Left lobe of liver (tissue), 2 donors: ENCODE measurements at regions not wholly inside any gene's neighbourhood (a gene's known extent, or its start where the extent isn't known, plus 50 kb on each side); places are given as distances from the start of the nearest gene placed in this dataset.

Experiments used
- ATAC-seq: fragments of 200-7000 bp; cut with Tn5 transposase; one replicate; pipeline ENCODE4 v1.9.1; 2020; ENCODE audit warnings: mild to moderate bottlenecking, moderate library complexity
- DNase-seq: peaks from one replicate; pipeline ENCODE4 v3.0.0-alpha.2; 2020; ENCODE audit warnings: low spot score
- donor health status: DM: no; HTN: no; CAD: no; lungs with moderate emphysema.
- donor health status: DM: no; HTN: yes; CAD: no.

- no peak for DNase-seq
These were observed 413.1 kb downstream of the KCNRG start for GRCh38 chr13:50428183-50428877.

GRCh38 chr13:50435011-50435410 is 408.5 kb downstream of the DLEU7 start:
- no peak for ATAC-seq
- DNase-seq, result no peak

More at GRCh38 chr13:50428183-50428877, 413.1 kb downstream of the KCNRG start:
- ATAC-seq, result no peak

GRCh38 chr13:50437252-50437651 is 406.2 kb downstream of the DLEU7 start:
- ATAC-seq, result no peak
- DNase-seq, result no peak

GRCh38 chr13:50438351-50438750 is 405.1 kb downstream of the DLEU7 start:
- DNase-seq (no peak), ATAC-seq (no peak)

GRCh38 chr13:50441130-50441529 is 402.4 kb downstream of the DLEU7 start:
- DNase-seq (no peak), ATAC-seq (no peak)

- ATAC-seq (no peak), DNase-seq (no peak)
These were observed 398.8 kb downstream of the DLEU7 start for GRCh38 chr13:50444726-50445125.

- no peak for ATAC-seq
These were observed 396.9 kb downstream of the DLEU7 start for GRCh38 chr13:50446611-50447010.

GRCh38 chr13:50448535-50448998 is 394.9 kb downstream of the DLEU7 start:
- ATAC-seq (no peak), DNase-seq (no peak)

More at GRCh38 chr13:50446611-50447010, 396.9 kb downstream of the DLEU7 start:
- no peak for DNase-seq

GRCh38 chr13:50449465-50449864 is 394.0 kb downstream of the DLEU7 start:
- DNase-seq (no peak), ATAC-seq (no peak)

- peak; percentile 29 for ATAC-seq
- DNase-seq, result no peak
These were observed 393.2 kb downstream of the DLEU7 start for GRCh38 chr13:50450279-50450678.

GRCh38 chr13:50451609-50452008 is 391.9 kb downstream of the DLEU7 start:
- no peak for ATAC-seq
- DNase-seq, result no peak

- no peak for DNase-seq
- ATAC-seq, result no peak
These were observed 391.5 kb downstream of the DLEU7 start for GRCh38 chr13:50452028-50452427.

- no peak for ATAC-seq
- no peak for DNase-seq
These were observed 390.7 kb downstream of the DLEU7 start for GRCh38 chr13:50452756-50453155.

GRCh38 chr13:50453188-50453587 is 390.3 kb downstream of the DLEU7 start:
- DNase-seq (no peak), ATAC-seq (no peak)

- ATAC-seq, result no peak
- no peak for DNase-seq
These were observed 387.4 kb downstream of the DLEU7 start for GRCh38 chr13:50456111-50456510.

- DNase-seq (no peak), ATAC-seq (no peak)
These were observed 385.8 kb downstream of the DLEU7 start for GRCh38 chr13:50457415-50458393.

GRCh38 chr13:50459046-50459445 is 384.4 kb downstream of the DLEU7 start:
- DNase-seq (no peak), ATAC-seq (no peak)

- DNase-seq, result no peak
- ATAC-seq, result no peak
These were observed 383.8 kb downstream of the DLEU7 start for GRCh38 chr13:50459658-50460057.

GRCh38 chr13:50460358-50460757 is 383.1 kb downstream of the DLEU7 start:
- DNase-seq (no peak), ATAC-seq (no peak)

GRCh38 chr13:50461189-50461588 is 382.3 kb downstream of the DLEU7 start:
- no peak for DNase-seq
- no peak for ATAC-seq

- no peak for DNase-seq
- no peak for ATAC-seq
These were observed 379.8 kb downstream of the DLEU7 start for GRCh38 chr13:50463719-50464118.
